ENCODE measurements at regions not wholly inside any gene's neighbourhood (a gene's known extent, or its start where the extent isn't known, plus 50 kb on each side); places are given as distances from the start of the nearest gene placed in this dataset.
"Not testable (repeated sequence)": the region's sequence is repeated elsewhere in the genome, so short reads cannot be mapped to it uniquely, and the experiment has no call there.

GRCh38 chr9:34855016-34855415 lies 103.1 kb upstream of the PHF24 start:
- CTCF ChIA-PET; DNase-seq; H3K27ac Mint-ChIP-seq; POLR2A ChIA-PET; H3K27me3 Mint-ChIP-seq; H3K36me3 Mint-ChIP-seq (ENCODE audit: low read depth); H3K4me1 Mint-ChIP-seq; H3K4me3 Mint-ChIP-seq; H3K9me3 Mint-ChIP-seq: not testable (repeated sequence)

- POLR2A ChIA-PET, result no interaction called here
- Mint-ChIP-seq H3K9me3 (no peaks in the 10 kb centered on the region), H3K4me3 (no peak overlapping the region), H3K27ac (no peak overlapping the region), H3K36me3 (ENCODE audit: low read depth) (no peaks in the 10 kb centered on the region), H3K27me3 (no peaks in the 10 kb centered on the region), H3K4me1 (no peaks in the 10 kb centered on the region)
- DNase-seq, result no peak
- CTCF ChIA-PET, result no interaction called here
Observed at GRCh38 chr9:34830068-34830467, 120.1 kb upstream of the CCL21 start.

GRCh38 chr9:34826999-34827538 lies 117.1 kb upstream of the CCL21 start:
- H3K9me3 Mint-ChIP-seq, result no peaks in the 10 kb centered on the region
- H3K4me1 Mint-ChIP-seq, result no peaks in the 10 kb centered on the region
- no peak overlapping the region for H3K4me3 Mint-ChIP-seq
- ChIA-PET CTCF (no interaction called here), POLR2A (no interaction called here)
- H3K36me3 Mint-ChIP-seq (ENCODE audit: low read depth), result no peaks in the 10 kb centered on the region
- no peak for DNase-seq
- H3K27ac Mint-ChIP-seq, result no peak overlapping the region
- no peaks in the 10 kb centered on the region for H3K27me3 Mint-ChIP-seq

GRCh38 chr9:34825775-34826174 lies 115.8 kb upstream of the CCL21 start:
- ChIA-PET CTCF (no interaction called here), POLR2A (no interaction called here)
- Mint-ChIP-seq H3K9me3 (no peaks in the 10 kb centered on the region), H3K27ac (no peak overlapping the region), H3K4me1 (no peaks in the 10 kb centered on the region), H3K4me3 (no peak overlapping the region), H3K36me3 (ENCODE audit: low read depth) (no peaks in the 10 kb centered on the region), H3K27me3 (peaks cover 2% of the 10 kb centered on the region)
- no peak for DNase-seq

GRCh38 chr9:34823778-34824177 lies 113.8 kb upstream of the CCL21 start:
- DNase-seq, result no peak
- Mint-ChIP-seq H3K9me3 (peaks cover 6% of the 10 kb centered on the region), H3K27me3 (peaks cover 12% of the 10 kb centered on the region), H3K36me3 (ENCODE audit: low read depth) (no peaks in the 10 kb centered on the region), H3K4me3 (no peak overlapping the region), H3K4me1 (no peaks in the 10 kb centered on the region), H3K27ac (no peak overlapping the region)
- ChIA-PET POLR2A (no interaction called here), CTCF (no interaction called here)

- no peaks in the 10 kb centered on the region for H3K4me1 Mint-ChIP-seq
- CTCF ChIA-PET, result no interaction called here
- H3K27ac Mint-ChIP-seq, result no peak overlapping the region
- H3K27me3 Mint-ChIP-seq, result peaks cover 41% of the 10 kb centered on the region
- H3K4me3 Mint-ChIP-seq, result no peak overlapping the region
- H3K9me3 Mint-ChIP-seq, result peaks cover 3% of the 10 kb centered on the region
- POLR2A ChIA-PET, result no interaction called here
- no peak for DNase-seq
- no peaks in the 10 kb centered on the region for H3K36me3 Mint-ChIP-seq (ENCODE audit: low read depth)
Observed at GRCh38 chr9:34810187-34810524, 100.2 kb upstream of the CCL21 start.

- Mint-ChIP-seq H3K36me3 (ENCODE audit: low read depth) (no peaks in the 10 kb centered on the region), H3K27me3 (peaks cover 43% of the 10 kb centered on the region), H3K4me1 (no peaks in the 10 kb centered on the region)
Observed at GRCh38 chr9:34809504-34810186, 99.7 kb upstream of the CCL21 start.

GRCh38 chr9:34802916-34803315 lies 93.0 kb upstream of the CCL21 start:
- POLR2A ChIA-PET, result no interaction called here
- Mint-ChIP-seq H3K27me3 (peaks cover 25% of the 10 kb centered on the region), H3K9me3 (peaks cover 5% of the 10 kb centered on the region), H3K27ac (no peak overlapping the region), H3K4me1 (no peaks in the 10 kb centered on the region), H3K36me3 (ENCODE audit: low read depth) (no peaks in the 10 kb centered on the region), H3K4me3 (no peak overlapping the region)
- CTCF ChIA-PET, result no interaction called here
- DNase-seq, result no peak

More at GRCh38 chr9:34809504-34810186, 99.7 kb upstream of the CCL21 start:
- H3K27ac Mint-ChIP-seq, result no peak overlapping the region
- H3K4me3 Mint-ChIP-seq, result no peak overlapping the region
- peaks cover 5% of the 10 kb centered on the region for H3K9me3 Mint-ChIP-seq
- CTCF ChIA-PET, result no interaction called here
- no peak for DNase-seq
- POLR2A ChIA-PET, result no interaction called here

GRCh38 chr9:34797367-34797766 lies 87.4 kb upstream of the CCL21 start:
- ChIA-PET POLR2A (no interaction called here), CTCF (no interaction called here)
- Mint-ChIP-seq H3K4me1 (no peaks in the 10 kb centered on the region), H3K36me3 (ENCODE audit: low read depth) (no peaks in the 10 kb centered on the region), H3K27me3 (peaks cover 34% of the 10 kb centered on the region), H3K9me3 (no peaks in the 10 kb centered on the region), H3K27ac (no peak overlapping the region), H3K4me3 (no peak overlapping the region)
- DNase-seq, result no peak

GRCh38 chr9:34796924-34797323 lies 87.0 kb upstream of the CCL21 start:
- Mint-ChIP-seq H3K36me3 (ENCODE audit: low read depth) (no peaks in the 10 kb centered on the region), H3K27ac (no peak overlapping the region), H3K9me3 (no peaks in the 10 kb centered on the region), H3K27me3 (peaks cover 33% of the 10 kb centered on the region), H3K4me3 (no peak overlapping the region), H3K4me1 (no peaks in the 10 kb centered on the region)
- CTCF ChIA-PET, result no interaction called here
- DNase-seq, result no peak
- POLR2A ChIA-PET, result no interaction called here

GRCh38 chr9:34793428-34793827 lies 83.5 kb upstream of the CCL21 start:
- H3K27ac Mint-ChIP-seq, result no peak overlapping the region
- POLR2A ChIA-PET, result no interaction called here
- H3K36me3 Mint-ChIP-seq (ENCODE audit: low read depth), result no peaks in the 10 kb centered on the region
- peaks cover 41% of the 10 kb centered on the region for H3K27me3 Mint-ChIP-seq
- no peaks in the 10 kb centered on the region for H3K9me3 Mint-ChIP-seq
- no peak overlapping the region for H3K4me3 Mint-ChIP-seq
- H3K4me1 Mint-ChIP-seq, result no peaks in the 10 kb centered on the region
- no peak for DNase-seq
- CTCF ChIA-PET, result interaction anchor here (0.5 kb wide), 1 partner anchor 1530 kb away, joined by 3 read pairs; no protein-coding TSS in a partner anchor

GRCh38 chr9:34783951-34784487 lies 74.1 kb upstream of the CCL21 start:
- ChIA-PET POLR2A (no interaction called here), CTCF (interaction anchor here (0.9 kb wide), 1 partner anchor 24 kb away, joined by 3 read pairs; no protein-coding TSS in a partner anchor)
- Mint-ChIP-seq H3K27ac (no peak overlapping the region), H3K4me1 (no peaks in the 10 kb centered on the region), H3K4me3 (no peak overlapping the region), H3K27me3 (peaks cover 20% of the 10 kb centered on the region), H3K9me3 (no peaks in the 10 kb centered on the region), H3K36me3 (ENCODE audit: low read depth) (no peaks in the 10 kb centered on the region)
- DNase-seq, result no peak

- CTCF ChIA-PET, result no interaction called here
- H3K4me1 Mint-ChIP-seq, result no peaks in the 10 kb centered on the region
Observed at GRCh38 chr9:34782372-34782771, 72.4 kb upstream of the CCL21 start.

GRCh38 chr9:34777666-34778065 lies 67.7 kb upstream of the CCL21 start:
- ChIA-PET CTCF (no interaction called here), POLR2A (no interaction called here)
- Mint-ChIP-seq H3K4me1 (no peaks in the 10 kb centered on the region), H3K27me3 (peaks cover 8% of the 10 kb centered on the region), H3K9me3 (no peaks in the 10 kb centered on the region), H3K4me3 (no peak overlapping the region), H3K27ac (no peak overlapping the region), H3K36me3 (ENCODE audit: low read depth) (no peaks in the 10 kb centered on the region)
- no peak for DNase-seq

More at GRCh38 chr9:34782372-34782771, 72.4 kb upstream of the CCL21 start:
- H3K27me3 Mint-ChIP-seq, result peaks cover 16% of the 10 kb centered on the region
- H3K9me3 Mint-ChIP-seq, result no peaks in the 10 kb centered on the region
- DNase-seq, result no peak
- H3K27ac Mint-ChIP-seq, result no peak overlapping the region
- H3K36me3 Mint-ChIP-seq (ENCODE audit: low read depth), result no peaks in the 10 kb centered on the region
- no peak overlapping the region for H3K4me3 Mint-ChIP-seq
- POLR2A ChIA-PET, result no interaction called here
